HG03095 (cell line): ENCODE measurements at regions not wholly inside any gene's neighbourhood (a gene's known extent, or its start where the extent isn't known, plus 50 kb on each side); places are given as distances from the start of the nearest gene placed in this dataset.

Experiments
- ATAC-seq: cut with Tn5 transposase; IDR thresholded peaks from one replicate; pipeline ENCODE4 v1.9.1; 2021; ENCODE audit warnings: moderate library complexity; ENCODE audit not compliant: unreplicated experiment

DNA sequence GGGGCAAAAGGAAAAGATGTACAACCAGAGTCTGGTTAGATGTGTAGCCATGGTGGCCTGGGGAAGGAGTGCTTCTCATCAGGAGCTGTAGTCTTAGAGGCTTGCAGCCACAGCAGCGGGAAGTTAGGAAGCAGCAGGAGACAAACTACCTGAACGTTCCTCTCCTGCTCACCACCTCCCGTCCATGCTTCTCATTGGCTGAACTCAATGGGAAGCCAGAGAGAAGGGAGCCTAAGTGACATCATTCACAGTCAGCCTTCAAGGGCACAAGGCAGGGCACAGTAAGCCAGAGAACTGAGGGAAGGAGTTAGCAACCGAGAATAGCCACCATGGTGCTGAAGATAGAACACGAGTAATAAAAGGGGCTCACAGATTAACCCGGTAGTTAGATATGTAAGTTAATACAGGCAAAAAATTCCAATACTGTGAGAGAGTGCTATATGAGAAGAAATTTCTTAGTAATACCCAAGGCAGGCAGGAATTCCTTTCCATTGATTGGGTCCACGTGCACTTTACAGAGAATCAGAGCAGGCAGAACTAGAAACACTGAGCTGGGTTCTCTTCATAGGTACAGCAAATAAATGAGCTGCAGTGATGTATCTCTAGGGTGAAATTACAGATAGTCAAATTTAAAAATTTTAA is 391.5 kb upstream of the DACH1 start:
- ATAC-seq, result no peak

DNA sequence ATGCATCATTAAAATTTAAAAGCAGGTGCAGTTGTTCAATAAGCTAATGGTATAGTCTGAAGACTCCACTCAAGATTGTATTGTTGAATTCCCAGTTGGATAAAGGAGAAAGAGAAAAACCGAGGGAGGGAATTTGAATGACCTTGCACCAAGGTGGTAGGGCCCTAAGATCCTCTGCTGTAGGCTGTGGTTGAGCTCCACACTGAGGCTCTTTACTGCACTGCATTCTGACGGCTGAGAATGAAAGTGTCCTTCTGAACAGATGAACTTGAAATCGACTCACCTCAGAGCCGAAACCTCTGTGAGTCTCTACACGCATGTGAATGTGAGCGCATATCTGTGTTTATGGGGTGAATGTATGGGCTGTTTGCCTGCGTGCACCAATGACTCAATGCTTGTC is 388.9 kb upstream of the DACH1 start:
- no peak for ATAC-seq

DNA sequence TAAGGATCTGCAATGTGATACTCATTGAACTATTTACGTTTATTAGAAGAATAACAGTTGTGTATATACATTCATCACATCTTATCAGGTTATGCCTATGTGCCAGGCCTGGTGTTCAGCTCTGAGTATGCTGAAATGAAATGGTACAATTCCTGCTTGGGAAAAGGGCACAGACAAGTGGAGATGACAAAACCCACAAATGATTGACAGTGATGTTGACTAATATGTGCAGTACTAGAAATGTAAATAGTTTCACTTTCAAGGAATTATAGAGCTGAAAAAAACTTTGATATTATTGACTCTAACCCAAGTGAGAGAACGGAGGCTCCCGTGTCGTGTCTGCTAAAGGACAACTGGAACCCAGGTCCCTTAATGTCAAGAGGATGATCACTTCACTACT is 386.8 kb upstream of the DACH1 start:
- no peak for ATAC-seq

DNA sequence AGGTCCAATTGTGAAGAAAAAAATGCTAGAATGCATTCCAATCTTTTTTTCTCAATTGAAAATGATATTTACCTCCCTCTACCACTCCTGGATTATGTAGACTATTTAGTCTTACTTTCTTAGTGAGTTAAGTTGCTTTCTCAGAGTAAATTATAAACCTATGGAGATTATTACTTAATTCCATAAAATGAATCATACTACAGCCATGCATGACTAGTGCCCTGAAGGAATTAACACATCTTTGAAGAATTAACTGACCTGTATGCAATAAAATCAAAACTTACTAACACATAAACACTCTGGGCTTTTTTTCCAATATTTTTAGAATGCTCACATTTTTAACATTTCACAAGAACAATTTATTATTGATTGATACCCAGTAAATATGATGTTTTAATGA is 379.4 kb upstream of the DACH1 start:
- ATAC-seq, result no peak

DNA sequence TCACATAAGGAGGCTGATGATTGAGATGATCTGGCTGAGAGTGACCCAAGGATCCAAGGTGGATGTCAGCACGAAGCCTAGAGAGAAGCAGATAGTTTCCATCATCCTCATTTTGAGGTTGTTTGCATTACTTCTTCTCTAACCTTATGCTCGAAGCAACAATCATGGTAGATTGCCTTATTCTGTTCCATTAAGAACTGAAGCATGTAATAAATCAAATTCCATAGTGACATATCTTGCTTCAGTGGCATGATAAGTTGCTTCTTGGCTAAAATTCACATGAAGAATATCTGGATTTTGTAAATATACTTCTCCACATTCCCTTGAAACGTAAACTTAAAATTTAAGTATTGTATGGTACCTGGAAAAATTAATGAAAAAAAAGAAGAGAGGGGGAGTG is 377.8 kb upstream of the DACH1 start:
- no peak for ATAC-seq

DNA sequence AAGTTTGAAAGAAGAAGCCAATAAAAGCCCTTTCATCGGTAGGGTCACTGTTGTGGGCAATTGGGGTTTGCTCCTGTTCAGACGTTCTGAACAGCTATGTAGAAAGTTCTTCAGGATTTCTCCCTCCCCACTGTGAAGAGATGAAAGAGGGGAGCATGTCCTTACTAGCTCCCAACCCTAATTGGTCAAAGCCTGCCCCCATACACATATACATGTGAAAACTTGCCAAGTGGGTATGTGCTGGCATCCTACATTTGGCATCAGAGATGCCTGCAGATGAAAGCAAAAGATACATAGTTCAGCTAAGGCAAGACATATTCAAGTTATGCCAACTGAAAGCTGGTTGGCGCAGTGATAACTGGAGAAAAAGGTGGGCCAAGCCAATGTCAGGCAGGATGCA is 363.1 kb upstream of the DACH1 start:
- ATAC-seq, result no peak

- ATAC-seq, result no peak
Measured at GRCh38 chr13:72229067-72229466, 362.1 kb upstream of the DACH1 start.

DNA sequence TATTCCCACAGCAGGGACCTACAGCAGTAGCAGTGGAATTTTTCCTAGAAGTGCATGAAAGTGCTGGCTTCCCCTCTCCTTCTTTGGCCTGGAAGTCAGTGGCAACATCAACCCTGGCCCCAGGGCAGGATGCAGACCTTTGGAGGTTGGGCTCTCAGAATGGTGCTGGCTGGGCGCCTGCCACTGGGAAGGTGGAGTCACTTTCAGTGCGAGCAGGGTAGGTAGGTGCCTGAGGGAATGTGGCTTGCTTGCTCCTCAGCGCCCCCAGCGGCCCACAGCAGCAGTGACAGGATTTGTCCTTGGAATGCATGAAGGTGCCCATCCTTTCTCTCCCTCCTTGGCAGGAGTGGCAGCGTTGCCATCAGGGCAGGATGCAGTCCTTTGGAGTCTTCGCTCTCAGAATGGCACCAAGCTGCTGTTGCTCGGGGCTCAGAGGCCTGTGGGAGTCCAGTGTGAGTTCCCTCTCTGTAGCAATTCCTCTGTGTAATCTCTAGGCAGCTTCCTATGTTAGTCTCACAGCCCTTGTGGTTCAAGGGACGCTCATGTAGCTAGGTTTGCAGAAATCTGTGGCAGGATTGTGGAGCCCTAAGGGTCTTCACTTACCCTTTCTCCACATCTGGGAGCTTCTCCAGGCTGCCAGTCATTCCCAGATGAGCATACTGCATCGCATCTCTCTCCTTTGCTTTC is 354.4 kb upstream of the DACH1 start:
- ATAC-seq, result no peak

DNA sequence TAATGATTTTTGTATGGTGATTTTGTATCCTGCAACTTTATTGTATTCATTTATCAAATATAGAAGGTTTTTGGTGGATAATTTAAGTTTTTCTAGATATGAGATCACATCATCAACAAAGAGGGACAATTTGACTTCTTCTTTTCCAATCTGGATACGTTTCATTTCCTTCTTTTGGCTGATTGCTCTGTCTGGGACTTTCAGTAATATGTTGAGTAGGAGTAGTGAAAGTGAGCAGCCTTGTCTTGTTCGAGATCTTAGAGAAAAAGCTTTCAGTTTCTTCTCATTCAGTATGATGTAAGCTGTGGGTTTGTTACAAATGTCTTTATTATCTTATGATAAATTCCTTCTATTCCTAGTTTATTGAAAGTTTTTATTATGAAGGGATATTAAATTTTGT is 352.0 kb upstream of the DACH1 start:
- ATAC-seq, result peak; percentile 55

GRCh38 chr13:72217142-72217541 is 350.1 kb upstream of the DACH1 start:
- ATAC-seq, result no peak

DNA sequence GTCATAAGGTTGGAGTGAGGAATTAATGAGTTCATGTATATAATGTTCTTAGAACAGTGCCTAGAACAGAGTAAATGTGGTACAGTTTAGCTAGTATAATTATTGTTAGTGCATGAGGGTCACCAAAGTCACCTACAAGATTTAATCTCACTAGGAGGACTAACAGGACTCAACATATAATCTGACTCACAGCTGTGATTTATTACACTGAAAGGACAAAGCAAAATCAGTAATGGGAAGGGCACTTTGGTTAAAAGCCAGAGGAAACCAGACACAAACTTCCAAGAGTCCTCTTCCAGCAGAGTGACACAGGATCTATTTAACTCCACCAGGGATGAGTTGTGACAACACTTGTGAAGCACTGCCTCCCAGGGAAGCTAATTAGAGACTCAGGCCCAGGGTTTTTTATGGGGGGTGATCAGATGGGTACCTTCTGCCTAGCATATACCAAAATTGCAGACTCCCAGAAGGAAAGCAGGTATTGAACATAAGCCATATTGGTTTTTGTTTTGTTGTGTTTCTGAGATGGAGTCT is 341.2 kb upstream of the DACH1 start:
- no peak for ATAC-seq

- ATAC-seq, result no peak
Measured at GRCh38 chr13:72205773-72206172, 338.8 kb upstream of the DACH1 start.

DNA sequence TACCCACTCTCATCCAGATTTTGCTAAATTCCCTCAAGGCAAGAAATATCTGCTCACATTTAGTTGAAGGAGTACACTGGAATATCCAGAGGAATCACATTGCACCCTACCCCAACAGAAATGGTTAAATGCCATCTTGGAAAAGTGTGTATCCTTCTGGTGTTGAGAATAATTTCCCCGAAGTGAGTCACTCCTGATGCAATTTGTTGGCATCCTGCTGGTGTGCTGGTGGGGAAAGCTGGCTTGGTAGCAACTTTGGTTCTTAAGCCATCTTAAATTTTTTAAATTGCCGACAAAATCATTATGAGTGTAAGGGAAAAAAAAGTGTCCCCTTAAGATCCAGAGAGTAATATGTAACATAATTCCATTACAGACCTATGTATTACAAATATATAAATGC is 337.3 kb upstream of the DACH1 start:
- no peak for ATAC-seq

- no peak for ATAC-seq
Measured at GRCh38 chr13:72201726-72202125, 334.7 kb upstream of the DACH1 start.

DNA sequence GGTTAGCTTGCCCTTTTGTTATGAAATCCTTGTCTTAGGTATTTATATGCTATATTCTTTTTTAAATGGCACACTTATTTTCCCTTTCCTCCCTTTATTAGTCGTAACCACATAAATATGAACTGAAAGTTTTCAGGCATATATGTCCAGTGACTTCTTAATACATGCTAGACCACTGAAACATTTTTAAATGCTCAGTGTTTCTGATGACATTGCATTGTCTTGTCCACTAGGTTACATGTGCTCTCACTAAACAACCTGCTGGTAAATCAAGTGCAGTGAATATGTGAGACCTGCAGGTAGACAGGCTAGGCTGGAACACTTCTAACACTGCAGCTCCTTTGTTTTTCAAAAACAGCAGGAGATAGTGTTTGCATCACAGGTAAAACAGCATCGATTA is 332.6 kb upstream of the DACH1 start:
- ATAC-seq, result no peak

GRCh38 chr13:72198967-72199560 is 332.1 kb upstream of the DACH1 start:
- ATAC-seq, result no peak

DNA sequence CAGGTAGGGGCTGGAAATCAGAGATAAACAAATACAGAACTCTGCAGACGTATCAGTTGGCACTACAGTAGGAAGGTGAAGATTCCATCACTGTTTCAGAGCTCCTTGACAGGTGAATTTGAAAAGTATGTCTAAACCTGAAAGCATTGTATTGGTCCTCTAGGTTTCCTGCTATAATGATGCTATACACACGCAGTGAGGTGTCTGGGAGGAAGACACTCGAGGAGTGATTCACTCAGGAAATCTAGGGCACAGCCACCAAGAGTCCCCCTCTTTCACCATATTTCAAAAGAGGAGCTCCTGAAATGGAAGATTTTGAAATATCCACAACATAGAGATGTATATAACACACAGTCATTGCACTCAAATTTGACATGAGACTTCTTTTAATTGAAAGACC is 331.0 kb upstream of the DACH1 start:
- ATAC-seq, result no peak

GRCh38 chr13:72195044-72195704 is 328.2 kb upstream of the DACH1 start:
- ATAC-seq, result no peak

DNA sequence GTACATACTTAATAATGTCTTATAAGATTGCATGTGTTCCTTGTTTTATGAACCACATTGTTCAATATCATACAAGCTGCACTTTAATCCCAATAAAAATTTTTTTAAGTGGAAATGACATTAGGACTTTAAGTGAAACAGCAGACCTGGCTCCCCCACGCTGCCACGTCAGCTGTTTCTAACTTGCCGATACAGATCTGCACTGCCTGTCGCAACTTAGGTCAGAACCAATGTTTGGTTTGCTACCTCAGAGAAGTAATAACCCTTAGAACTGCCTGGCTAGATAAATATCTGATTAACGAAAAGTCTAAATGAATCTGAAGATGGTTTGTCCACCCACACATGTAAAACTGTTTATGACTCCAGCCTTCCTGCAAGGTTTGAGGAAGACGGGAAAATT is 327.5 kb upstream of the DACH1 start:
- ATAC-seq, result no peak

- ATAC-seq, result no peak
Measured at GRCh38 chr13:72186730-72187422, 319.9 kb upstream of the DACH1 start.

GRCh38 chr13:72185776-72186175 is 318.8 kb upstream of the DACH1 start:
- no peak for ATAC-seq
